COLO668 (cell line): ENCODE measurements at regions not wholly inside any gene's neighbourhood (a gene's known extent, or its start where the extent isn't known, plus 50 kb on each side); places are given as distances from the start of the nearest gene placed in this dataset.
"Not testable (repeated sequence)": the region's sequence is repeated elsewhere in the genome, so short reads cannot be mapped to it uniquely, and the experiment has no call there.

Experiments
- DNase-seq: peaks from one replicate; lab custom pipeline; 2025; ENCODE audit not compliant: unreplicated experiment; lab: John Stamatoyannopoulos, UW

GRCh38 chr7:113197274-113197673, 78.9 kb upstream of the SMIM30 start:
- DNase-seq = no peak

GRCh38 chr7:113188396-113188795, 70.0 kb upstream of the SMIM30 start:
- DNase-seq = no peak

DNA sequence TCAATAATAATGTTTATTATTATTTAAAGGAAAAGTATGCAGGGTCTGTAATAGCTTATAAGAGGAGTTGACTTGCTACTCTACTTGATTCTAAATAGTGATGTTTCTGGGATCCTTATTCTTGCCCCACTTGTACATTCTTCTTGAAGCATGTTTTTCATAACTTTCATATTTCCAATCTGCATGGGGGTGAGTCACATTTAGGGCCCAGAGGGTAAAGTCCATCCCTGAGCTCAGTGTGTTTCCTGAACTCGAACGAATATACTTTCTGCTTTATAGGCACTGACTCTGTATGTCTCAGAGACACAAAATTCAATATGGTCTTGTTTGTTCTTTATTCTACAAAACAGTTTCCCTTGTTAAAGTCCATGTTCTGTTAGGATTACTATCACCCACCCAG, 61.0 kb upstream of the SMIM30 start:
- DNase-seq = no peak

DNA sequence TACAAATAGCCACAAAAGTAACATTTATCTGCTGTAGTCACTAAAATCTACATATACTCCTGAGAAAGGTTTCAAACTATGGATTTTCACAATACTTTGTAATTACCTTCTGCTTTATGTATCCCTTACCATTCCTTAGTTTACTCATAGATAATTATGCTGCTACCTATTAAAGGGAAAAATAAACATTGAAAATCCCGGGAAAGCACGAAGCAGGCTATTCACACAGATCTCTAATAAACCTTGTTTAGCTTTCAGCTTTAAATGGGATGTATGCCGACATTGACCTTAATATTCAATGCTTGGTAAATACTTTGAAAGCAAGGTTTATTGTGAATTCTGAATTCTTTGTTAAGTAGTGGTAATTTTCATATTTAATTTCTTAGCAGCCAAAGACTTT, 58.5 kb upstream of the SMIM30 start:
- no peak for DNase-seq

DNA sequence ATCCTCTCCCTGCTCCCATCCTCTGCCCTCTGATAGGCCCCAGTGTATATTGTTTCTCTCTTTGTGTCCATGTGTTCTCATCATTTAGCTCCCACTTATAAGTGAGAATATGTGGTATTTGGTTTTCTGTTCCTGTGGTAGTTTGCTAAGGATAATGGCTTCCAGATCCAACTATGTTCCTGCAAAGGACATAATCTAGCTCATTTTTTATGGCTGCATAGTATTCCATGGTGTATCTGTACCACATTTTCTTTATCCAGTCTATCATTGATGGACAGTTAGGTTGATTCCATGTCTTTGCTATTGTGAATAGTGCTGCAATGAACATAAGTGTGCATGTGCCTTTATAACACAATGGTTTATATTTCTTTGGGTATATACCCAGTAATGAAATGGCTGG, 57.8 kb upstream of the SMIM30 start:
- not testable (repeated sequence) for DNase-seq

- no peak for DNase-seq
These were observed 57.3 kb upstream of the SMIM30 start for GRCh38 chr7:113175525-113176104.

- no peak for DNase-seq
These were observed 54.4 kb upstream of the SMIM30 start for GRCh38 chr7:113172726-113173125.

DNA sequence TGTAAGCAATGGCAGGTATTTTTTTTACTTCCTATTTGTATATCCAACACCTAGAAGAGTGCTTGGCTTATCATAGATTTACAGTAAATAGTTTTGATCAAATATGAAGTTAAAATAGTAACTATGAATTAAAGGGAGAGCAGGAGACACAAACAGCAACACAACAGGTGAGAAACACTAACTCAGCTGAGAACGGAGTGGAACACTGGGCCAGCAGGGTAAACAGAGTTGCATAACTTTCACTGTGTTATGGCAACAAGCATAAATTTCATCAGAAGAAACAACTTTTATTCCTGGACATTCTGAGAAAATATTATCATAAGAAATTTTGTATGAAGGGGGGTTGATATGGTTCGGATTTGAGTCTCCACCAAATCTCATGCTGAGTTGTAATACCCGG, 52.2 kb upstream of the SMIM30 start:
- DNase-seq = no peak
